ENCODE measurements at regions not wholly inside any gene's neighbourhood (a gene's known extent, or its start where the extent isn't known, plus 50 kb on each side); places are given as distances from the start of the nearest gene placed in this dataset.
"Not testable (repeated sequence)": the region's sequence is repeated elsewhere in the genome, so short reads cannot be mapped to it uniquely, and the experiment has no call there.

GRCh38 chr4:173647902-173648301 lies 117.9 kb upstream of the HAND2 start:
- Mint-ChIP-seq H3K36me3 (ENCODE audit: low read depth, unreplicated experiment) (no peaks in the 10 kb centered on the region), H3K4me3 (ENCODE audit: unreplicated experiment) (no peak overlapping the region), H3K27ac (ENCODE audit: unreplicated experiment) (no peak overlapping the region), H3K27me3 (ENCODE audit: unreplicated experiment) (no peaks in the 10 kb centered on the region), H3K4me1 (ENCODE audit: unreplicated experiment) (no peaks in the 10 kb centered on the region), H3K9me3 (ENCODE audit: unreplicated experiment) (no peaks in the 10 kb centered on the region)
- no peak for TF ChIP-seq CTCF (IDR thresholded peaks at IDR 0.05; ENCODE audit: unreplicated experiment)
- no peak for DNase-seq (ENCODE audit: low spot score)

GRCh38 chr4:173642509-173642908 lies 112.5 kb upstream of the HAND2 start:
- Mint-ChIP-seq H3K4me1 (ENCODE audit: unreplicated experiment) (no peaks in the 10 kb centered on the region), H3K27me3 (ENCODE audit: unreplicated experiment) (peaks cover 2% of the 10 kb centered on the region), H3K27ac (ENCODE audit: unreplicated experiment) (no peak overlapping the region), H3K36me3 (ENCODE audit: low read depth, unreplicated experiment) (no peaks in the 10 kb centered on the region), H3K4me3 (ENCODE audit: unreplicated experiment) (no peak overlapping the region), H3K9me3 (ENCODE audit: unreplicated experiment) (no peaks in the 10 kb centered on the region)
- DNase-seq (ENCODE audit: low spot score) = no peak
- TF ChIP-seq CTCF (IDR thresholded peaks at IDR 0.05; ENCODE audit: unreplicated experiment) = no peak

GRCh38 chr4:173635395-173635794 lies 105.4 kb upstream of the HAND2 start:
- Mint-ChIP-seq H3K36me3 (ENCODE audit: low read depth, unreplicated experiment) (peaks cover 4% of the 10 kb centered on the region), H3K4me3 (ENCODE audit: unreplicated experiment) (no peak overlapping the region), H3K27me3 (ENCODE audit: unreplicated experiment) (peaks cover 2% of the 10 kb centered on the region), H3K9me3 (ENCODE audit: unreplicated experiment) (peaks cover 4% of the 10 kb centered on the region), H3K27ac (ENCODE audit: unreplicated experiment) (no peak overlapping the region), H3K4me1 (ENCODE audit: unreplicated experiment) (no peaks in the 10 kb centered on the region)
- DNase-seq (ENCODE audit: low spot score) = no peak
- no peak for TF ChIP-seq CTCF (IDR thresholded peaks at IDR 0.05; ENCODE audit: unreplicated experiment)

- no peak for TF ChIP-seq CTCF (IDR thresholded peaks at IDR 0.05; ENCODE audit: unreplicated experiment)
- no peaks in the 10 kb centered on the region for H3K9me3 Mint-ChIP-seq (ENCODE audit: unreplicated experiment)
- no peaks in the 10 kb centered on the region for H3K27me3 Mint-ChIP-seq (ENCODE audit: unreplicated experiment)
- DNase-seq (ENCODE audit: low spot score) = no peak
- H3K36me3 Mint-ChIP-seq (ENCODE audit: low read depth, unreplicated experiment) = peaks cover 5% of the 10 kb centered on the region
- no peaks in the 10 kb centered on the region for H3K4me1 Mint-ChIP-seq (ENCODE audit: unreplicated experiment)
- H3K4me3 Mint-ChIP-seq (ENCODE audit: unreplicated experiment) = no peak overlapping the region
- H3K27ac Mint-ChIP-seq (ENCODE audit: unreplicated experiment) = no peak overlapping the region
These were observed 96.2 kb upstream of the HAND2 start for GRCh38 chr4:173626277-173626676.

- H3K4me3 Mint-ChIP-seq (ENCODE audit: unreplicated experiment); H3K4me1 Mint-ChIP-seq (ENCODE audit: unreplicated experiment); H3K36me3 Mint-ChIP-seq (ENCODE audit: low read depth, unreplicated experiment); H3K27me3 Mint-ChIP-seq (ENCODE audit: unreplicated experiment); H3K27ac Mint-ChIP-seq (ENCODE audit: unreplicated experiment); DNase-seq (ENCODE audit: low spot score): not testable (repeated sequence)
- H3K9me3 Mint-ChIP-seq (ENCODE audit: unreplicated experiment) = peaks cover 10% of the 10 kb centered on the region
These were observed 88.6 kb upstream of the HAND2 start for GRCh38 chr4:173618648-173619047.

GRCh38 chr4:173609158-173609557 lies 79.1 kb upstream of the HAND2 start:
- H3K4me3 Mint-ChIP-seq (ENCODE audit: unreplicated experiment) = no peak overlapping the region
- no peak overlapping the region for H3K27ac Mint-ChIP-seq (ENCODE audit: unreplicated experiment)
- H3K4me1 Mint-ChIP-seq (ENCODE audit: unreplicated experiment) = no peaks in the 10 kb centered on the region
- DNase-seq (ENCODE audit: low spot score) = no peak
- no peak for TF ChIP-seq CTCF (IDR thresholded peaks at IDR 0.05; ENCODE audit: unreplicated experiment)
- H3K36me3 Mint-ChIP-seq (ENCODE audit: low read depth, unreplicated experiment) = no peaks in the 10 kb centered on the region
- no peaks in the 10 kb centered on the region for H3K9me3 Mint-ChIP-seq (ENCODE audit: unreplicated experiment)
- H3K27me3 Mint-ChIP-seq (ENCODE audit: unreplicated experiment) = no peaks in the 10 kb centered on the region

- H3K27me3 Mint-ChIP-seq (ENCODE audit: unreplicated experiment); DNase-seq (ENCODE audit: low spot score); H3K9me3 Mint-ChIP-seq (ENCODE audit: unreplicated experiment); H3K4me3 Mint-ChIP-seq (ENCODE audit: unreplicated experiment); H3K27ac Mint-ChIP-seq (ENCODE audit: unreplicated experiment); H3K36me3 Mint-ChIP-seq (ENCODE audit: low read depth, unreplicated experiment); H3K4me1 Mint-ChIP-seq (ENCODE audit: unreplicated experiment): not testable (repeated sequence)
These were observed 78.6 kb upstream of the HAND2 start for GRCh38 chr4:173608632-173609031.
